B cell (primary cell): ENCODE measurements at regions not wholly inside any gene's neighbourhood (a gene's known extent, or its start where the extent isn't known, plus 50 kb on each side); places are given as distances from the start of the nearest gene placed in this dataset.
"Not testable (repeated sequence)": the region's sequence is repeated elsewhere in the genome, so short reads cannot be mapped to it uniquely, and the experiment has no call there.

Experiments
- ATAC-seq: fragments of 200-7000 bp; cut with Tn5 transposase; one replicate; pipeline ENCODE4 v1.10.0; 2021; ENCODE audit warnings: low read depth, mild to moderate bottlenecking, moderate number of reproducible peaks, moderate library complexity
- CTCF ChIA-PET: fragments of 350-600 bp; sonication (Branson Sonifier 250); formaldehyde crosslinking; loops from one replicate; lab custom pipeline; 2021; ENCODE audit warnings: antibody characterized with exemption, inconsistent platforms; lab: Charles Lee
- POLR2A ChIA-PET: fragments of 350-600 bp; sonication (Branson Sonifier 250); formaldehyde crosslinking; loops from one replicate; lab custom pipeline; 2021; ENCODE audit warnings: antibody characterized with exemption; lab: Charles Lee
- DNase-seq: peaks from one replicate; pipeline ENCODE4 v3.0.0; 2013
- H2AFZ ChIP-seq: 2 replicates; pipeline ENCODE4 v1.6.1; 2012; ENCODE audit warnings: mild to moderate bottlenecking, low read depth, low read length; ENCODE audit not compliant: insufficient read depth, poor library complexity, severe bottlenecking
- H3K27ac ChIP-seq, 2 donors: 1 replicate in 1 of 2; 2 replicates in 1 of 2; pipeline ENCODE4 v1.5.1; 2012 to 2013; ENCODE audit warnings: low read length in 2 of 2, mild to moderate bottlenecking in 2 of 2, moderate library complexity in 1 of 2
- H3K27me3 ChIP-seq, 4 experiments: fragments of 200-600 bp in 1 of 4; sonication (generic) in 1 of 4; replicated peaks in 1 of 4; 1 replicate in 2 of 4; 2 replicates in 2 of 4; pipeline versions ENCODE4 v1.6.1 to v1.7.0; 2013 to 2016; ENCODE audit warnings: low read length in 3 of 4, mild to moderate bottlenecking in 2 of 4, mixed read lengths in 1 of 4, moderate library complexity in 1 of 4; ENCODE audit not compliant: insufficient read depth in 4 of 4, control insufficient read depth in 3 of 4; ENCODE audit errors: control extremely low read depth in 1 of 4
- H3K36me3 ChIP-seq, 2 experiments: replicated peaks in 1 of 2; 1 replicate in 1 of 2; 2 replicates in 1 of 2; pipeline versions ENCODE4 v1.6.1 to v1.7.1; 2013; ENCODE audit warnings: low read length in 1 of 2; ENCODE audit not compliant: insufficient read depth in 2 of 2, control insufficient read depth in 1 of 2; ENCODE audit errors: control extremely low read depth in 1 of 2, extremely low read depth in 1 of 2
- H3K4me1 ChIP-seq, 2 donors: fragments of 200-600 bp in 1 of 2; sonication (generic) in 1 of 2; 1 replicate in 1 of 2; 2 replicates in 1 of 2; pipeline versions ENCODE4 v1.5.1 to v1.6.1; 2013 to 2017; ENCODE audit warnings: low read length in 2 of 2; ENCODE audit not compliant: control insufficient read depth in 2 of 2, insufficient read depth in 2 of 2
- H3K4me2 ChIP-seq: replicated peaks from 2 replicates; pipeline ENCODE3; 2012; ENCODE audit warnings: mild to moderate bottlenecking, low read depth, low read length; ENCODE audit not compliant: poor library complexity, severe bottlenecking
- H3K4me3 ChIP-seq, 5 experiments: fragments of 200-600 bp in 1 of 5; sonication (generic) in 1 of 5; 1 replicate in 3 of 5; 2 replicates in 2 of 5; pipeline versions ENCODE4 v1.5.1 to v1.7.0; 2011 to 2016; ENCODE audit warnings: low read length in 4 of 5, mild to moderate bottlenecking in 4 of 5, low read depth in 2 of 5, control low read depth in 1 of 5, moderate library complexity in 1 of 5; ENCODE audit not compliant: insufficient read depth in 1 of 5; ENCODE audit errors: control extremely low read depth in 1 of 5, extremely low read depth in 1 of 5
- H3K79me2 ChIP-seq: fragments of 200-600 bp; sonication (generic); one replicate; pipeline ENCODE4 v1.6.0; 2016; ENCODE audit warnings: low read length; ENCODE audit not compliant: control insufficient read depth, insufficient read depth
- H3K9ac ChIP-seq: fragments of 200-600 bp; sonication (generic); 2 replicates; pipeline ENCODE4 v1.6.1; 2017; ENCODE audit warnings: mild to moderate bottlenecking, low read length, moderate library complexity
- H3K9me3 ChIP-seq, 3 donors: one replicate each; pipeline versions ENCODE4 v1.6.1 to v1.7.1; 2013; ENCODE audit warnings: low read length in 2 of 3; ENCODE audit not compliant: control insufficient read depth in 2 of 3, insufficient read depth in 1 of 3; ENCODE audit errors: control extremely low read depth in 1 of 3
- H4K20me1 ChIP-seq: 2 replicates; pipeline ENCODE4 v1.6.0; 2012; ENCODE audit warnings: mild to moderate bottlenecking, low read length; ENCODE audit not compliant: insufficient read depth, control insufficient read depth, poor library complexity, severe bottlenecking
- H3K27ac Mint-ChIP-seq: one replicate; pipeline ENCODE4 v1.8.0; 2021; ENCODE audit warnings: mixed read lengths
- H3K27me3 Mint-ChIP-seq: one replicate; pipeline ENCODE4 v1.8.0; 2021; ENCODE audit warnings: mixed read lengths
- H3K4me1 Mint-ChIP-seq: one replicate; pipeline ENCODE4 v1.8.0; 2021; ENCODE audit warnings: mixed read lengths
- H3K4me3 Mint-ChIP-seq: one replicate; pipeline ENCODE4 v1.8.0; 2021; ENCODE audit warnings: mixed read lengths
- H3K9me3 Mint-ChIP-seq: one replicate; pipeline ENCODE4 v1.8.0; 2022; ENCODE audit warnings: mixed read lengths; ENCODE audit not compliant: insufficient read depth
- EZH2 ChIP-seq: IDR thresholded peaks from 2 replicates; pipeline ENCODE4 v1.6.1; 2012; ENCODE audit warnings: borderline replicate concordance, low read depth, mild to moderate bottlenecking, moderate library complexity, low read length; ENCODE audit not compliant: insufficient read depth, poor library complexity, severe bottlenecking
- WGBS: methylation state at CpG from one replicate; pipeline ENCODE4 v1.1.5; 2013; ENCODE audit warnings: missing lambda C conversion rate; ENCODE audit not compliant: insufficient coverage; 5-methylcytosine and 5-hydroxymethylcytosine counted together
- intact Hi-C: fragments of 100-400 bp; cut with micrococcal nuclease; formaldehyde crosslinking; loops from one replicate; pipeline ENCODE4 v1.10.0; 2022
- TF ChIP-seq, protein P1 (sequence below): fragments of 200-600 bp; IDR thresholded peaks from one replicate; pipeline ENCODE4 v1.8.0; 2022; ENCODE audit warnings: antibody characterized with exemption, mild to moderate bottlenecking

DNA sequence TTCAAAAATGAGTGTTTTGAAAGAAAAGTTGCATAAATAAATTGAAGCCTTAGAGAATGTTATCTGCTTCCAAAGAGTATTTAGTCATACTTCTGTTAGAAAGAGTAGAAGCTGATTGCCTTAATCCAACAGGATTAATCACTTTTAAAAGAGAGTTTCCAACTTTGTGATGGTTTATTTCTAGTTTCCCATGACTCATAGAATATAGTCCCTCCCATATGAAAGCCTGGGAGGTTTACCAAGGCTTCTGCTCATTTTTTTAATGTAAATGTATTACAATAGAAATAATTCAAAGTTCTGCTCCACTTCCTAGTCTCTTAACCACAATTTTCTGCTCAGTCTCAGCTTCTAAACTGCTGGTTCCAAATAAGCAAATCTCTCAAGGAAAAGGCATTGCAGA is 118.0 kb upstream of the IRAK1BP1 start:
- Histone ChIP-seq H3K36me3 (no peaks in the 10 kb centered on the region), H3K27me3 (no peaks in the 10 kb centered on the region), H3K4me2 (no peak overlapping the region), H2AFZ (no peak overlapping the region), H3K9me3 (peaks cover 0 to 15% (median 8%) of the 10 kb centered on the region in 3 donors), H3K4me3 (no peak overlapping the region), H3K27ac (no peak overlapping the region), H3K4me1 (no peaks in the 10 kb centered on the region), H3K9ac (no peak overlapping the region), H4K20me1 (no peaks in the 10 kb centered on the region), H3K79me2 (no peaks in the 10 kb centered on the region)
- Mint-ChIP-seq H3K4me3 (no peak overlapping the region), H3K9me3 (peaks cover 3% of the 10 kb centered on the region), H3K27me3 (no peaks in the 10 kb centered on the region), H3K27ac (no peak overlapping the region), H3K4me1 (no peaks in the 10 kb centered on the region)
- intact Hi-C loops = no loop called here
- ChIA-PET POLR2A (no interaction called here), CTCF (no interaction called here)
- ATAC-seq = no peak
- no peak for DNase-seq
- no peak for TF ChIP-seq EZH2
- TF ChIP-seq, protein P1, sequence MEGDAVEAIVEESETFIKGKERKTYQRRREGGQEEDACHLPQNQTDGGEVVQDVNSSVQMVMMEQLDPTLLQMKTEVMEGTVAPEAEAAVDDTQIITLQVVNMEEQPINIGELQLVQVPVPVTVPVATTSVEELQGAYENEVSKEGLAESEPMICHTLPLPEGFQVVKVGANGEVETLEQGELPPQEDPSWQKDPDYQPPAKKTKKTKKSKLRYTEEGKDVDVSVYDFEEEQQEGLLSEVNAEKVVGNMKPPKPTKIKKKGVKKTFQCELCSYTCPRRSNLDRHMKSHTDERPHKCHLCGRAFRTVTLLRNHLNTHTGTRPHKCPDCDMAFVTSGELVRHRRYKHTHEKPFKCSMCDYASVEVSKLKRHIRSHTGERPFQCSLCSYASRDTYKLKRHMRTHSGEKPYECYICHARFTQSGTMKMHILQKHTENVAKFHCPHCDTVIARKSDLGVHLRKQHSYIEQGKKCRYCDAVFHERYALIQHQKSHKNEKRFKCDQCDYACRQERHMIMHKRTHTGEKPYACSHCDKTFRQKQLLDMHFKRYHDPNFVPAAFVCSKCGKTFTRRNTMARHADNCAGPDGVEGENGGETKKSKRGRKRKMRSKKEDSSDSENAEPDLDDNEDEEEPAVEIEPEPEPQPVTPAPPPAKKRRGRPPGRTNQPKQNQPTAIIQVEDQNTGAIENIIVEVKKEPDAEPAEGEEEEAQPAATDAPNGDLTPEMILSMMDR = no peak

DNA sequence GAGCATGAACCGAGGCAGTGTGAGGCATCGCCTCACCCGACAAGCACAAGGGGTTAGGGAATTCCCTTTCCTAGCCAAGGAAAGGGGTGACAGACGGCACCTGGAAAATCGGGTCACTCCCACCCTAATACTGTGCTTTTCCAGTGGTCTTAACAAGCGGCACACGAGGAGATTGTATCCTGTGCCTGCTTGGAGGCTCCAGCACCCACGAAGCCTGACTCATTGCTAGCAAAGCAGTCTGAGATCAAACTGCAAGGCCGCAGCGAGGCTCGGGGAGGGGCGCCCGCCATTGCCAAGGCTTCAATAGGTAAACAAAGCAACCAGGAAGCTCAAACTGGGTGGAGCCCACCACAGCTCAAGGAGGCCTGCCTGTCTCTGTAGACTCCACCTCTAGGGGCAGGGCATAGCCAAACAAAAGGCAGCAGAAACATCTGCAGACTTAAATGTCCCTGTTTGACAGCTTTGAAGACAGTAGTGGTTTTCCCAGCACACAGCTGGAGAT is 109.0 kb upstream of the IRAK1BP1 start:
- not testable (repeated sequence) for H3K4me1 Mint-ChIP-seq, H3K4me2 ChIP-seq

More for the DNA sequence above, 109.0 kb upstream of the IRAK1BP1 start:
- H3K79me2 ChIP-seq, H3K4me3 Mint-ChIP-seq, H3K27me3 ChIP-seq, H3K4me3 ChIP-seq, ATAC-seq, H3K9ac ChIP-seq, H3K27me3 Mint-ChIP-seq, H3K27ac Mint-ChIP-seq, H3K9me3 Mint-ChIP-seq, POLR2A ChIA-PET, CTCF ChIA-PET, H4K20me1 ChIP-seq, H3K36me3 ChIP-seq, DNase-seq, intact Hi-C loops, H2AFZ ChIP-seq, H3K4me1 ChIP-seq, H3K27ac ChIP-seq: not testable (repeated sequence)
- peaks cover 0 to 16% (median 0%) of the 10 kb centered on the region in 3 donors for H3K9me3 ChIP-seq
- 85% methylated on average over 13 of the region's 13 CpGs for WGBS
